ENCODE measurements at regions not wholly inside any gene's neighbourhood (a gene's known extent, or its start where the extent isn't known, plus 50 kb on each side); places are given as distances from the start of the nearest gene placed in this dataset.
"Not testable (repeated sequence)": the region's sequence is repeated elsewhere in the genome, so short reads cannot be mapped to it uniquely, and the experiment has no call there.

DNA sequence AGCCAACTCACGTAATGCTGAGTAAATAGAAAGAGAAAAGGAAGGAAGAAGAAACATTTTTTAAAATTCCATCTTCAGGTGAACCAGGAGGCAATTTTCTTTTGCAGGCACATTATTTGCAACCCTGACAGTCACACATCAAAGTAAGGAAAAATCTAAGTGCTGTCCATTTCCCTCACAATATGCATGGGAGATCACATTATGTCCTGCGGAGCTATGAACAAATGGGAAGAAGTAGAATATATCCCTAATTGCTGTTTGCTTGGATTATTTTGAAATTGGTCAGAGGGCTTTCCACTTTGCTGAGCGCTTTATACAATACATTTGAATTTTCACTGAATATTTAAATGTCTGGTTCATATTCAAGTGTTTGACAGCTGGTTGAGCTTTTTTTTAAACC is 133.8 kb upstream of the API5 start:
- DNase-seq, result no peak

DNA sequence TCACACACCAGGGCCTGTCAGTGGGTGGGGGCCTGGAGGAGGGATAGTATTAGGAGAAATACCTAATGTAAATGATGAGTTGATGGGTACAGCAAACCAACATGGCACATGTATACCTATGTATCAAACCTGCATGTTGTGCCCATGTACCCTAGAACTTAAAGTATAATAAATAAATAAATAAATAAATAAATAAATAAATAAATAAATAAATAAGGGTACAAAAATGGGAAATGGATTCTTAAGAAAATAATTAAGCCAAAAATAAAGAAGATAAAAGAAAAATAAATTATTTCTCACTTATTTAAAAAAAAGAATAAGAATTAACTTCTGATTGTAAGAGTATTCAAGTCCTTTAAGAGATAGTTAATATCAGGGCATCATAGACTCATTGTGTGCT is 117.3 kb upstream of the API5 start:
- DNase-seq, result not testable (repeated sequence)

DNA sequence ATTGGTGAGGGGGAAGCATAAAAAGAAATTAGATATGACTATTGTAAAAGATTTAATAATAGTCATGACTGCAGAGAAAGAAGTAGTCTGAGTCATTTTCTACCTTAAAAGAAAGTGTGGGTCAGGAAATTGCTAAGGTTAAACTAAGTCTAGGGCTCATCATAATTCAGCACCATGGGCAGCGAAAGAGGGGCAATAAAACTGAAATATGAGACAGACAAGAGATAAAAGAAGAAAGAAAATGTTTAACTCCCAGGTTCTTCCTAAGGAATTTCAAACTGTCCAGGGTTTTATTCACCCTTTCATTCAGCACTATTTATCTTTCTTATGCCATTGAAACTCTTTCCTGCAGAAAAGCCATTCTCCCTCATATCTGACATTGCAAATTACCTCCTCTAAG is 114.4 kb upstream of the API5 start:
- no peak for DNase-seq

DNA sequence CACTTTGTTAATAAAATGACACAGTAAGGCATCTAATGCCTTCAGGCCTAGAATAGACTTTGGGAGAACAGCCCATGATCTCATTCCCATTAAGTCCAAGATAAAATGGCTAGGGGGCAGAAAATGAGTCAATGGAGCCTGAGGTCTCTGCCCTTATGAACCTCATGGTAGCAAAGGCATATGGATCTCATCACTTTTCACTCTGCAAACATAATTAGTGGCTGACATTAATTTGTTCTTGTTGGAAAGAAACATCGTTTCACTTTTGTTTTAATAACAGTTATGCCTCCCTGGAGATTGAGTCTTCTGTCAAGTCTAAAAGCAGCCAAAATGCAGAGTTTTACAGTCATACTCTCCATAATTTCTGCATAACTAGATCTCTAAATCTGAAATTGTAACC is 111.8 kb upstream of the API5 start:
- DNase-seq, result no peak

DNA sequence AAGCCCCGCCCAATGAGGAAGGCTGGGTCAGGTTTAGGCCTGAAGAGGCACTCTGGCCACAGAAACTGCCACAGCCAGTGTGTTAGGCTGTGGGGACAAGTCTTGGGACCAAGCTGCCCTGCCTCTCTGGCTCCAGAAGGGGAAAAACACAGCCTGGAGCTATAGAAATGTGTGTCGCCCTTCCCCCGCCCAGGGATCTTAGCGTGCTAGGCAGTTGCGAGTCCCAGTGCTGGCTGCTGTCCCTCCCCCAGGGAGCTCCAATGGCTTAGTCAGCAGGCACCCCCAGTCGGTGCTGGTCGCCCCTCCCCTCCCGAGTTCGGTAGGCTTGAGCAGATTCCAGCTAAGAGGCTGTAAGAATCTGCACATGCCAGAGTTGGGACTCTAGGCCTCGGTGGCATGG is 99.5 kb upstream of the API5 start:
- DNase-seq, result no peak

DNA sequence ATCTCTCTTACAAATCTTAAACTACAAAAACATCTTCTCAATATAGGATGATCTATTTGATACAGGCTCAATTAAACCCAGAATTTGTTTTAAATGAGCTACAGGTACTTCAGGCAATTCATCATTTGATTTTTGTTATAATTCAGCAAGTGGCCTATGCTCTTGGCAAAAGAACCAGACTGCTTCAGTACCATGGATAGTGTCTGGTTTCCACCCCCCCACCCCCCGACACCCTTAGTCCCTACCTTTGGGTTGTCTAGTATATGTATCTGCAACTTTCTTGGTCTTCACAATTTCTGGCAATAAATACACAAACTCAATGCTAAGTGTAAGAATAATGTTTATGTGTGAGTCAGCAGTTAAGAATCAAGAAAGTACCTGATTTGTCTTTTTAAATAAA is 97.3 kb upstream of the API5 start:
- DNase-seq, result no peak

DNA sequence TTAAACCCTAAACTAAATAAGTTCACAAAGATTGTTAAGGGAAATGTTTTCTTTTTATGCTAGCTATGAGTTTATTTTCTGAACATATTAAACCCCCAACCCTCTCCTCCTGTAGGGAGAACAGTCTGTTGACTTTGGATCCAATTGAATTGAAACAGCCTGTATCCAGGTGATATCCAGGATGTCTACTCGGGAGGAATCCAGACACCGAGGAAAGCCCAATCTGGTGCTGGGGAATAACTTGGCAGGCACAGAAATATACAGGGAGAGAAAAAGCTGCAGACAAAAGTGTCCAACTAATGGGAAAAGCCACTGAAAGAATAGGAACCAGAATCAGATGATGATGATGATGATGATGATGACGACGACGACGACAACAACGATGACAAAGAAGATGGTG is 93.9 kb upstream of the API5 start:
- no peak for DNase-seq

DNA sequence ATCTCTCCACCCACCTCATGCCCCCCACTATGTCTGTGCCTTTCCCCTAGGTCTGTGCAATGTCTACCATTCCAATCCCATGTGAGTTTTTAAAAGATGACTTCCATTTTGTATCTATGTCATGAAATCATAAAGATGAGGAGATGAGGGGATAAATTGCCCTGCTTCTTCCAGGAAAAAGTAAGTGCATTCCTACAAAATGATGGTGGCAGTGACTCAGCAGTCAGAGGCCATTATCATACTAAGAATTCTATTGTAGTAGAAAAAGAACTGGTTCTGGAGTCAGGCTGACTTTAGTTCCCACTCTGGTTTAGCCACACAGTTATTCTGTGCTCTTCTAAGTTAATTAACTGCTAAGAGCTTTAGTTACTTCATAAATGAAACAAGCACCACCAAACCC is 89.6 kb upstream of the API5 start:
- DNase-seq, result no peak

DNA sequence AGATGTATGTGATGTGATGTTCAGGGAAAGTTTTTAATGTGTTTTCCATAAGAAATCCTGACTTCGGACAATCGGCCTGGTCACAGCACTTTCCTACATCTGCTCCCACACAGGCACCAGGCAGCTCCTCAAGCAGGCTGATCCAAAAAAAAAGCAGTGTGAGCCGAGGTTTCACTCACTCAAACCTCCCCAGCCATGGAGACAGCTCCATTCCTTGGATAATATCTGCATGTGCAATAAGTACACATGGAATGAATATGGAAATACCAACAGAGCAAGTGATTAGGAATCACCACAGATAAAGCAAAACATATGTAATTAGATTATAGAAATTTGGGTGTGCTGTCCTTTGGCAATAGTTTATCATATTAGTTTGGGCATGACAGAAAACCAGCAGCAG is 88.8 kb upstream of the API5 start:
- no peak for DNase-seq

DNA sequence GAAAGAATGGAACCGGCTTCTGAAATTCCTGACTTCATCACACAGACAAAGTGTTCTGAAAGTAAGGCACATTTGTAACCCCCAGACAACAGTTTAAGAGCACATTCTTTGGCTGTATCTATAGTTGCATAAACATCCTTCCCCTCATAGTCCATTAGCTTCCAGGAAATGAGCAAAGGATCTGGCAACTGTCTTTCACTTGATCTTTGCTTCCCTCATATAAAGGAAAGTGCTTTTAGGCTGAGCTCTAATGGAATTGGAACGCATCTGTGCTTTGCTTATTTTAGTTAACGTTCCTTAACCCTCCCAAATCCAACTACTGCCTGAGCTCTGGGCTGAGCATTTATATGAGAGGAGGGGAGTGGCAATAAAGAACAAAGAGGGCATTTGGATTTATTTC is 76.9 kb upstream of the API5 start:
- no peak for DNase-seq

DNA sequence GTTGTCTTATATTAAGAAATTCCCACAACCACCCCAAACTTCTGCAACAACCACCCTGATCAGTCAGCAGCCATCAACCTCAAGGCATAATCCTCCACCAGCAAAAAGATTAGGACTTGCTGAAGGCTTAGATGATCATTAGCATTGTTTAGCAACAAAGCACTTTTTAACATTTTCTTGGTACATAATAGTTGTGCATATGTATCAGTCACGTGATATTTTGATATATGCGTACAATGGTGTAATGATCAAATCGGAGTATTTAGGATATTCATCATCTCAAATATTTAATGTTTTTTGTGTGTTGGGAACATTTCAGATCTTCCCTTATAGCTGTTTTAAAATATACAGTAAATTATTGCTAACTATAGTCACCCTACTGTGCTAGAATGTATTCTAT is 73.5 kb upstream of the API5 start:
- DNase-seq, result no peak

DNA sequence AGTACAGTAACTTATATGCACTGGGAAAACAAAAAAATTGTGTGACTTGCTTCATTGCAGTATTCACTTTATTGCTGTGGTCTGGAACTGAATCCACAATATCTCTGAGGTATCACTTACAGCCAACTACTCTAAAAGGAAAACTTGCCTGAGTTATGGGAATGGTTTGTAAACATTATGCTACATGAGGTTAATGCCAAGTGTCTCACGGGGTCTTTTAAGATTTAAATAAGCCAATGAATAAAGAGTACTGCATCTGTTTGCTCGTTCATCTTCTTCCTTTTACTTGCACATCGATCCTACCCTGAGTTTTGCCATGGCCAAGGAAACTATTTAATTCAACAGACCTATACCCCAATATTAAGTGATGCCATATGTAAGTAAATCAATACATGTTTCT is 72.0 kb upstream of the API5 start:
- no peak for DNase-seq

DNA sequence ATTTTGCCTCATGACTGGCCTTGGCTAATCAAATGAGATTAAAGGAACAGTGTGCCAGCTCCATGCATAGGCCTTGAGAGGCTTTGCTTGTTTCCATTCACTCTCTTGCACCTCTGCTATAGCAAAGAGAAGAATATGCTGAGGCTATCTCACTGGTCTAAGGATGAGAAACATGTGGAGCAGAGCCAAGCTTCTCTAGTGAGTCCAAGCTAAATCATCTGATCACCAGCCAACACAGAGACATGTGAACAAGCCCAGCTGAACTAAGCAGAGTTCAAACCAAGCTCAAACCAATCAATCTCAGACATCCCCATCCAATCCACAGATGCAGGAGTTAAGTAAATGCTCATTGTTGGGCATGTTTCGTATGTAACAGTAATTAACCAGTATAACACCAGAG is 69.4 kb upstream of the API5 start:
- DNase-seq, result no peak

DNA sequence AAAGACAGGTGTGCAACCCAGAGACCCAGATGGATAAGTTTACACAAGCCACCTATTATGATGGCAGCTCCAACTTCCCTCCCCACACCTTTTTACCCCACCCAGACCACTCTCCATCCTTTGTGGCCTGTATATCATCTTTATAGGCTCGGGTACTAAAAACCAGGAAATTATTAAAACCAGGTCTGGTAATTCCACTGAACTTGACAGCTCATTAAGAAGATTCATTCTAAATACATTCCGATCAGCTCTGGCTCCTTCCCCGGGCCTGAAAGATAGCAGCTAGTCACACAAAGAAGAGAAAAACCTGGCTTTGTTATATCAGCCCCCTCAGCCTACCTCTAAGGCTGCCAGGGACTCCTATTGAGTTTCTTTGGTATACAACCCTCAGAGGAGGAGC is 67.9 kb upstream of the API5 start:
- no peak for DNase-seq

DNA sequence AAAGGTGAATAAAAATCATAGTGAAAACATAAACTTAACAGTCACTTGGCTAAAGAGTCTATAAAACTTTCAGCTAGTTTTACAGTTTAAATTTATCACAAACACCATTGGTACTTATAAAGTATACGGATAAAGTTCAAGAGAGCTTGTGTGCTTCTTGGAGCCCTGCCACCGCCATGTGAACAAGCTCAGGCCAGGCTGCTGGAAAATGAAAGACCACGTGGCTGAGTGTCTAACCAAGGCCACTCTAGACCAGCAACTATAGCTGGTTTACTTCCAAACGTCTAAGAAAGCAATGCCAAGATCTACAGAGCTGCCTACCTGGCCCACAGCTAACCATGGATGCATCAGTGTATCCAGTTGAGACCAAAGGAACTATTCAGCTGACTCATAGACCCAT is 66.3 kb upstream of the API5 start:
- DNase-seq, result no peak

DNA sequence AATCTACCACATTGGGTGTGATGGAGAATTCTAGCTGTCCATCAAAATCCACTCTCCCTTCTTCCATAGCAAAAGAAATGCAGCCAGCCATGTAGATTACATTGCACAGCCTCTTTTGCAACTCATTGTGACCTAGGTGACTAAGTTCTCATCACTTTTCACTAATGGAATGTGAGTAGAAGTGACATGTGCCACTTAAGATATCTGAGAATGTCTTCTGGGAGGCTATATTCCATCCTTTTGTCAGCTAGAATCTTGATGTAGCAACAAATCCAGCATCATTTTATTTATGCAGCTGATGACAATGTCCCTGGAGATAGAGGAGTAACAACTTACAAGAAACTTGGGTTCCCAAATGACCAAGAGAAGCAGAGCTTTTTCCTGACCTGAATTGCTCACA is 61.5 kb upstream of the API5 start:
- no peak for DNase-seq

DNA sequence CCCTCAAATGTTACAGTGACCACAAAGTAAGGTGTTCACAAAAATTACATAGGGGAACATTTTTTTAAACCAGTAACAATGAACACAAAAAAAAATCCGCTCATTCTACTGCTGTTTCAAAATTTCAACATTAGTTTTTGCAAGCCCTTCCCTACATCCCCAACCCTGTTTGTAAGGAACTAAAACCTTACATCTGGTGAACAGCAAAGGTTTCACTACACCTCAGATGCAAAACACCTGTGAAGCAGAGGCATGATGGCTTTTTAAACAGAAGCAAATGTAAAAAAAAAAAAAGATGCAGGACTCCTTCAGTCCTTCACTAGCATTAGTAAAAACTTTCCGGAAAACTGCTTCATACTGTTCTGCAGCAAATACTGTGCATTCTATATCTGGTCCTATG is 50.0 kb upstream of the API5 start:
- no peak for DNase-seq

Measured in NCI-H446 treated with DMSO at 0.1 percent for 48 hours (cell line).